ENCODE measurements at regions not wholly inside any gene's neighbourhood (a gene's known extent, or its start where the extent isn't known, plus 50 kb on each side); places are given as distances from the start of the nearest gene placed in this dataset.

- DNase-seq (no peak), ATAC-seq (peak; percentile 75)
- Histone ChIP-seq H3K36me3 (no peaks in the 10 kb centered on the region), H3K27ac (no peak overlapping the region), H3K4me1 (peaks cover 0 to 5% of the 10 kb centered on the region in 2 donors), H3K9me3 (no peaks in the 10 kb centered on the region), H3K4me3 (no peak overlapping the region), H3K27me3 (no peaks in the 10 kb centered on the region)
- TF ChIP-seq CTCF (IDR thresholded peaks at IDR 0.05): peak in 1 of 2 donors; percentile 26
- intact Hi-C loops (cut with DNase I): no loop called here
Measured at GRCh38 chr12:84507956-84508850, 404.4 kb downstream of the SLC6A15 start.

GRCh38 chr12:84506282-84506681, 406.3 kb downstream of the SLC6A15 start:
- intact Hi-C loops (cut with DNase I): no loop called here
- no peaks in the 10 kb centered on the region for H3K27me3 ChIP-seq
- H3K36me3 ChIP-seq: no peaks in the 10 kb centered on the region
- ATAC-seq (no peak), DNase-seq (no peak)
- no peak for TF ChIP-seq CTCF (IDR thresholded peaks at IDR 0.05)
- H3K4me1 ChIP-seq: peaks cover 0 to 5% of the 10 kb centered on the region in 2 donors
- H3K27ac ChIP-seq: no peak overlapping the region
- no peak overlapping the region for H3K4me3 ChIP-seq
- H3K9me3 ChIP-seq: no peaks in the 10 kb centered on the region

DNA sequence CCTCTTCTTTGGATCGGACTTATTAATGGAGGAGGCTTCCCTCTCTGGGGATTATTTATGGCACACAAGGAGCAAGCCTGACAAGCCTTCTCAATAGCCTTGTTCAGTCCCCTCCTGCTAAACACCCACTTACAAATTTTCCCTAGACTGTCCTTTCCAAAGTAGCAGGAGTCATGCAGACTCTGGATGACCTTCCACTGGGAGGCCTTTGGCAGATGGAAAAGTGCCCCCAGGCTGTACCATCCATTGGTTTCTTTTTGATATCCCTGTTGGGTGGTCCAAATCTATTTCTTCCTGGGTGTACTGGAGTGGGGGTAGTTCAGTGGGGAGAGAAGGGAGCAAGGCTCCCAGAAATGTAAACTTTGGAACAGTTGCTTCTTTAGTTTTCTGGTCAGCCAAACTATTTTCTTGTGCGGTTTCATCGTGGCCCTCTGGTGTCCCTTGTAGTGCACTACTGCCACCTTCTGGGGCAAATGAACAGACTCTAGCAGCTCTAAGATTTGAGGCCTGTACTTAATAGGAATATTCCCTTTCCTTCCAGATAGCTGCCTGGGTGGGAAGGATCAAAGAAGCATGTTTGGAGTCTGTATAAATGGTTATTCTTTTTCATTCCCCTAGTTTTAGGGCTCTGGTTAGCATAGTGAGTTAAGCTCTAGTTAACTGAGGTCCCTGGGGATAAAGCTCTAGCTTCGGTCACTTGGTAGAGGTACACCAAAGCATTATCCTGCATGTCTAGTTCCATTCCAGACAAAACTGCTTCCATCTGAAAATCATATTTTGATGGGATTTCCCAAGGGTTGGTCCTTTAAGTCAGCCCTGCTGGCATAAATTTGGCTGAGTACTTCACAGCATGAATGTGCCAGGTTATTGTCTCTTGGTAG, 409.5 kb downstream of the SLC6A15 start:
- ATAC-seq: peak; percentile 95
- DNase-seq: peak in 2 of 4 donors; percentile 39 to 40

DNA sequence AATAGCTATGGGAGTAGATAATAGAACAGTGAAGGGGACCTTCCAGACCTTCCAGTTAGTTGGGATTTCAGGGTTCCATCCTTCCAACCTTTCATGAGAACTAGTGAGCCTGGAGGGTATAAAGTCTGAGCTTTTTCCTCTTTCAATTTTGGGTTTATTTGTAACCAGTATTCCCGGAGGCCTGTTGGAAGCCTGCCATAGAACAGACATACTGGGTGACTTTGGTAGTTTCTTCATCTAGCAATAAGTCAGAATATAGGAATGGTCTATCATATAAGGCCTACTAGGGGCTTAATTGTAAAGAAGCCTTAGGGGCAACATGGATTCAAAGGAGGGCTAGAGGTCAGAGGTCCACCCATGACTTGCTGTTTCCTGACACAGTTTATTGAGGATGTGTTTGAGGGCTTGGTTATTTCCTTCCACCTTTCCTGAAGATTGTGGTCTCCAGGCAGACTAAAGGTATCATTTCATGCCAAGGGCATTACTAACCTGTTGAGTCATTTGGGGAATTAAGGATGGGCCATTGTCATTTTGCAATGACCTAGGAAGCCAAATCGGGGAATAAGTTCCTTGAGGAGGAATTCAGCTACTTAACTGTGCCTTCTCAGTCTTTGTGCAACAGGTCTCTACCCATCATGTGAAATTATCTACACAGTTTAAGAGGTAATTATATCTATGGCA, 410.3 kb downstream of the SLC6A15 start:
- DNase-seq: no peak
- Histone ChIP-seq H3K27me3 (no peaks in the 10 kb centered on the region), H3K9me3 (no peaks in the 10 kb centered on the region), H3K4me3 (no peak overlapping the region), H3K36me3 (no peaks in the 10 kb centered on the region), H3K27ac (no peak overlapping the region), H3K4me1 (no peaks in the 10 kb centered on the region)
- no peak for ATAC-seq
- intact Hi-C loops (cut with DNase I): no loop called here
- no peak for TF ChIP-seq CTCF (IDR thresholded peaks at IDR 0.05)

More for the DNA sequence above, 409.5 kb downstream of the SLC6A15 start:
- H3K36me3 ChIP-seq: no peaks in the 10 kb centered on the region
- peak; percentile 44 to 53 for TF ChIP-seq CTCF (IDR thresholded peaks at IDR 0.05)
- no peak overlapping the region for H3K27ac ChIP-seq
- no peak overlapping the region for H3K4me3 ChIP-seq
- H3K9me3 ChIP-seq: no peaks in the 10 kb centered on the region
- intact Hi-C loops (cut with DNase I): no loop called here
- H3K4me1 ChIP-seq: peaks cover 0 to 1% of the 10 kb centered on the region in 2 donors
- H3K27me3 ChIP-seq: no peaks in the 10 kb centered on the region
